Right lobe of liver (tissue), 4 donors: ENCODE measurements at regions not wholly inside any gene's neighbourhood (a gene's known extent, or its start where the extent isn't known, plus 50 kb on each side); places are given as distances from the start of the nearest gene placed in this dataset.

ENCODE experiments used
- CTCF ChIP-seq, 4 donors: fragments of 200-600 bp in 3 of 4; fragments of 450-650 bp in 1 of 4; IDR thresholded peaks; one replicate each; pipeline versions ENCODE4 v1.5.1 to v1.8.0; 2016 to 2022; ENCODE audit warnings: antibody characterized with exemption in 4 of 4, mild to moderate bottlenecking in 2 of 4
- POLR2A ChIP-seq: fragments of 450-650 bp; IDR thresholded peaks from one replicate; pipeline ENCODE4 v1.6.1; 2017; ENCODE audit warnings: antibody characterized with exemption, mild to moderate bottlenecking
- donor health status: DM: no; HTN: no; CAD: no.
- donor health status: DM: no; HTN: no; CAD: no.
- donor health status: DM: no; HTN: yes; CAD: no.

- TF ChIP-seq CTCF (IDR thresholded peaks at IDR 0.05) (no peak), POLR2A (no peak)
Observed at GRCh38 chr4:29033703-29034102, 1686.5 kb upstream of the PCDH7 start.
